Heart left ventricle (tissue), 16 donors: ENCODE measurements at regions not wholly inside any gene's neighbourhood (a gene's known extent, or its start where the extent isn't known, plus 50 kb on each side); places are given as distances from the start of the nearest gene placed in this dataset.

ENCODE experiments used
- ATAC-seq, 4 donors: fragments of 200-7000 bp; cut with Tn5 transposase; one replicate each; pipeline ENCODE4 v1.9.1; 2020 to 2022; ENCODE audit warnings: moderate library complexity in 4 of 4, mild to moderate bottlenecking in 3 of 4, moderate number of reproducible peaks in 1 of 4
- DNase-seq, 5 donors: peaks; one replicate each; pipeline ENCODE4 v3.0.0-alpha.2; 2020
- H3K27ac ChIP-seq, 12 donors: fragments of 200-600 bp; sonication (generic) in 4 of 12; one replicate each; pipeline versions ENCODE4 v1.5.0 to v1.8.0; 2016 to 2022; ENCODE audit warnings: mild to moderate bottlenecking in 2 of 12
- H3K27me3 ChIP-seq, 9 donors: fragments of 200-600 bp; sonication (generic) in 2 of 9; one replicate each; pipeline versions ENCODE4 v1.5.1 to v1.8.0; 2016 to 2022; ENCODE audit warnings: mild to moderate bottlenecking in 3 of 9
- H3K36me3 ChIP-seq, 9 donors: fragments of 200-600 bp; sonication (generic) in 2 of 9; one replicate each; pipeline versions ENCODE4 v1.5.0 to v1.8.0; 2018 to 2022; ENCODE audit warnings: mild to moderate bottlenecking in 2 of 9
- H3K4me1 ChIP-seq, 12 donors: fragments of 200-600 bp; sonication (generic) in 4 of 12; one replicate each; pipeline versions ENCODE4 v1.5.0 to v1.8.0; 2016 to 2022; ENCODE audit warnings: mild to moderate bottlenecking in 3 of 12
- H3K4me3 ChIP-seq, 12 donors: fragments of 200-600 bp; sonication (generic) in 4 of 12; one replicate each; pipeline versions ENCODE4 v1.5.0 to v1.8.0; 2017 to 2022; ENCODE audit warnings: mild to moderate bottlenecking in 9 of 12, moderate library complexity in 4 of 12
- H3K9me3 ChIP-seq, 12 donors: fragments of 200-600 bp; sonication (generic) in 4 of 12; one replicate each; pipeline versions ENCODE4 v1.5.0 to v1.8.0; 2016 to 2022; ENCODE audit warnings: mild to moderate bottlenecking in 1 of 12
- CTCF ChIP-seq, 12 donors: fragments of 200-600 bp; sonication (generic) in 4 of 12; IDR thresholded peaks; one replicate each; pipeline versions ENCODE4 v1.5.0 to v1.8.0; 2018 to 2022; ENCODE audit warnings: antibody characterized with exemption in 12 of 12, mild to moderate bottlenecking in 5 of 12
- POLR2A ChIP-seq, 2 donors: fragments of 450-650 bp; IDR thresholded peaks; one replicate each; pipeline ENCODE4 v1.6.1; 2017; ENCODE audit warnings: antibody characterized with exemption in 2 of 2, mild to moderate bottlenecking in 2 of 2, moderate library complexity in 2 of 2
- WGBS, 4 donors: extraction: QIAGEN DNeasy Blood & Tissue Kit in 2 of 4; methylation state at CpG; one replicate each; pipeline versions ENCODE4 v1.1.5 to v1.1.7; 2013 to 2018; 5-methylcytosine and 5-hydroxymethylcytosine counted together
- intact Hi-C, 10 donors: fragments of 100-400 bp; cut with DNase I; formaldehyde crosslinking; loops; one replicate each; pipeline versions ENCODE4 v1.11.1 to v1.14.2; 2022
- donor health status: ischemic (EF 13 %, LVEDD 7.1; RV severe dilation, severe dysfunction).
- donor health status: healthy with polysubstance abuse.
- donor health status: DM: no; HTN: yes; CAD: no.
- donor health status: DM: no; HTN: no; CAD: no.
- donor health status: ischemic (EF 25% LVEDD 6.9; RV normal size, moderate dysfunction).
- donor health status: ischemic (EF 25% LVEDD 5.7; RV mildly dilated, moderate dysfunction).
- donor health status: healthy.
- donor health status: DM: yes; HTN: yes; CAD: no.
- donor health status: ischemic (EF 35%, LVEDD 5.7; RV mildly dilated, moderate dysfunction).
- donor health status: nonischemic (EF 11% LVEDD 7.7; RV severe dilation, severe dysfunction).
- donor health status: DM: yes; HTN: yes; CAD: no.
- donor health status: PGD.
- donor health status: ischemic (EF 29% LVEDD 5.4; RV normal size, mild dysfunction).
- donor health status: nonischemic (EF 23%, LVEDD 6.1; RV moderate dilation, normal function).

GRCh38 chr13:73901324-73902068 lies 232.7 kb downstream of the KLF12 start:
- H3K27me3 ChIP-seq, result no peaks in the 10 kb centered on the region
- no peak overlapping the region for H3K4me3 ChIP-seq
- peaks cover 0 to 7% (median 0%) of the 10 kb centered on the region in 12 donors for H3K9me3 ChIP-seq
- no peaks in the 10 kb centered on the region for H3K36me3 ChIP-seq
- DNase-seq (no peak), ATAC-seq (no peak)
- H3K27ac ChIP-seq, result no peak overlapping the region
- 98 to 100% (median 99%) methylated on average over 1 of the region's 1 CpG for WGBS, 4 donors
- intact Hi-C loops, result no loop called here
- H3K4me1 ChIP-seq, result peaks cover 0 to 14% (median 0%) of the 10 kb centered on the region in 12 donors
- no peak for TF ChIP-seq CTCF (IDR thresholded peaks at IDR 0.05)
- TF ChIP-seq POLR2A (IDR thresholded peaks at IDR 0.05), result no peak

- no peak for ATAC-seq
- TF ChIP-seq POLR2A (IDR thresholded peaks at IDR 0.05) (no peak), CTCF (IDR thresholded peaks at IDR 0.05) (no peak)
- peaks cover 0 to 7% (median 0%) of the 10 kb centered on the region in 12 donors for H3K9me3 ChIP-seq
These were observed 233.6 kb downstream of the KLF12 start for GRCh38 chr13:73900591-73900990.

GRCh38 chr13:73898899-73899298 lies 235.3 kb downstream of the KLF12 start:
- ATAC-seq, result no peak
- H3K9me3 ChIP-seq, result peaks cover 0 to 7% (median 0%) of the 10 kb centered on the region in 12 donors
- TF ChIP-seq POLR2A (IDR thresholded peaks at IDR 0.05) (no peak), CTCF (IDR thresholded peaks at IDR 0.05) (no peak)
- intact Hi-C loops, result no loop called here
- no peak overlapping the region for H3K27ac ChIP-seq
- H3K36me3 ChIP-seq, result no peaks in the 10 kb centered on the region
- WGBS, 4 donors, result 91 to 100% (median 96%) methylated on average over 2 of the region's 2 CpGs
- no peak overlapping the region for H3K4me3 ChIP-seq
- DNase-seq, result no peak
- peaks cover 0 to 14% (median 0%) of the 10 kb centered on the region in 12 donors for H3K4me1 ChIP-seq
- H3K27me3 ChIP-seq, result no peaks in the 10 kb centered on the region

More at GRCh38 chr13:73900591-73900990, 233.6 kb downstream of the KLF12 start:
- no peaks in the 10 kb centered on the region for H3K27me3 ChIP-seq
- no peak overlapping the region for H3K4me3 ChIP-seq
- intact Hi-C loops, result no loop called here
- no peak for DNase-seq
- no peak overlapping the region for H3K27ac ChIP-seq
- H3K4me1 ChIP-seq, result peaks cover 0 to 14% (median 0%) of the 10 kb centered on the region in 12 donors
- no peaks in the 10 kb centered on the region for H3K36me3 ChIP-seq
- 65 to 72% (median 67%) methylated on average over 2 of the region's 2 CpGs for WGBS, 4 donors

GRCh38 chr13:73898276-73898675 lies 235.9 kb downstream of the KLF12 start:
- 74 to 89% (median 82%) methylated on average over 1 of the region's 1 CpG for WGBS, 4 donors
- Histone ChIP-seq H3K9me3 (peaks cover 0 to 7% (median 0%) of the 10 kb centered on the region in 12 donors), H3K27ac (no peak overlapping the region), H3K27me3 (no peaks in the 10 kb centered on the region), H3K4me1 (peaks cover 0 to 14% (median 0%) of the 10 kb centered on the region in 12 donors), H3K4me3 (no peak overlapping the region), H3K36me3 (no peaks in the 10 kb centered on the region)
- DNase-seq, result no peak
- TF ChIP-seq CTCF (IDR thresholded peaks at IDR 0.05) (no peak), POLR2A (IDR thresholded peaks at IDR 0.05) (no peak)
- intact Hi-C loops, result no loop called here
- no peak for ATAC-seq
